NB4 (cell line): ENCODE measurements at regions not wholly inside any gene's neighbourhood (a gene's known extent, or its start where the extent isn't known, plus 50 kb on each side); places are given as distances from the start of the nearest gene placed in this dataset.

Experiments used
- DNase-seq: peaks from one replicate; pipeline ENCODE4 v3.0.0; 2010; ENCODE audit warnings: low read depth
- H3K4me3 ChIP-seq: one replicate; pipeline ENCODE4 v1.5.1; 2011; ENCODE audit warnings: mild to moderate bottlenecking, low read depth, low read length, moderate library complexity
- MAX ChIP-seq: IDR thresholded peaks from 2 replicates; pipeline ENCODE4 v1.6.1; 2011; ENCODE audit warnings: low read depth, low read length
- MYC ChIP-seq: IDR thresholded peaks from 2 replicates; pipeline ENCODE4 v1.6.1; 2011; ENCODE audit warnings: low read depth, low read length
- POLR2A ChIP-seq: IDR thresholded peaks from 2 replicates; pipeline ENCODE4 v1.6.1; 2011; ENCODE audit warnings: mild to moderate bottlenecking; ENCODE audit not compliant: insufficient read length; ENCODE audit errors: extremely low read depth
- TF ChIP-seq, protein P1 (sequence below): IDR thresholded peaks from one replicate; pipeline ENCODE4 v1.5.1; 2012; ENCODE audit warnings: low read depth, low read length

DNA sequence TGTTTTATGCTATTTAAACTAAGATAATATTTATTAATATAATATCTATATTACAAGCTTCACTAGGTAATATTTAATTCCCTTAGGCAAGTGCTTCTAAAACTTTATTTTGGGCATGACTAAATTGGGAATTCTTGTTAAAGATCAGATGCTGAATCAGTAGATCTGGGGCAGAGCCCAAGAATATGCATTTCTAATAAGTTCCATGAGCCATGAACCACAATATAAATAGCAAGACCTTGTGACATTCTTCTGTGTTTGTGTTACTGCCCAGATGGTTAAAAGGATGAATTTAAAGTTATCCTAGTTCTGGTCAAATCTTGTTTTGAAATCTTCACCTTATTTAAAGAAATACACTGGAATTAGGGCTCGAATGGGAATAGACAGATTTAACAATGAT is 258.4 kb upstream of the CACNA2D1 start:
- DNase-seq = no peak
- H3K4me3 ChIP-seq = no peak overlapping the region
- TF ChIP-seq POLR2A = no peak
- TF ChIP-seq, protein P1, sequence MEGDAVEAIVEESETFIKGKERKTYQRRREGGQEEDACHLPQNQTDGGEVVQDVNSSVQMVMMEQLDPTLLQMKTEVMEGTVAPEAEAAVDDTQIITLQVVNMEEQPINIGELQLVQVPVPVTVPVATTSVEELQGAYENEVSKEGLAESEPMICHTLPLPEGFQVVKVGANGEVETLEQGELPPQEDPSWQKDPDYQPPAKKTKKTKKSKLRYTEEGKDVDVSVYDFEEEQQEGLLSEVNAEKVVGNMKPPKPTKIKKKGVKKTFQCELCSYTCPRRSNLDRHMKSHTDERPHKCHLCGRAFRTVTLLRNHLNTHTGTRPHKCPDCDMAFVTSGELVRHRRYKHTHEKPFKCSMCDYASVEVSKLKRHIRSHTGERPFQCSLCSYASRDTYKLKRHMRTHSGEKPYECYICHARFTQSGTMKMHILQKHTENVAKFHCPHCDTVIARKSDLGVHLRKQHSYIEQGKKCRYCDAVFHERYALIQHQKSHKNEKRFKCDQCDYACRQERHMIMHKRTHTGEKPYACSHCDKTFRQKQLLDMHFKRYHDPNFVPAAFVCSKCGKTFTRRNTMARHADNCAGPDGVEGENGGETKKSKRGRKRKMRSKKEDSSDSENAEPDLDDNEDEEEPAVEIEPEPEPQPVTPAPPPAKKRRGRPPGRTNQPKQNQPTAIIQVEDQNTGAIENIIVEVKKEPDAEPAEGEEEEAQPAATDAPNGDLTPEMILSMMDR = no peak
- no peak for TF ChIP-seq MYC
- no peak for TF ChIP-seq MAX

- no peak for DNase-seq
- no peak for TF ChIP-seq MAX
- TF ChIP-seq, protein P1 = no peak
- TF ChIP-seq MYC = no peak
- TF ChIP-seq POLR2A = no peak
Measured at GRCh38 chr7:82700741-82701140, 257.2 kb upstream of the CACNA2D1 start.

DNA sequence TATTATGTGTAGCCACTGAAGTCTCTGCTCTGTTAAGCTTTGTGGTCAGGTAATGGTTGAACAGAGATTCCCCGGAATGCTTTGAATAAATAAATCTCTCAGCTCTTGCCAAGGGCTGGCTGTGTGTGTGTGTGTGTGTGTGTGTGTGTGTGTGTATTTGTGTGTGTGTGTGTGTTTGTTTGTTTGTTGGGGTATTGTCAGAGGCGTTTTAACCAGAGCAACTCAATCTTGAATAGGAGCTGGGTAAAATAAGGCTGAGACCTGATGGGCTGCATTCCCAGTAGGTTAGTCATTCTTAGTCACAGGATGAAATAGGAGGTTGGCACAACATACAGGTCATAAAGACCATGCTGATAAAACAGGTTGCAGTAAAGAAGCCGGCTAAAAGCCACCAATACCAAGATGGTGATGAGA is 256.2 kb upstream of the CACNA2D1 start:
- H3K4me3 ChIP-seq = no peak overlapping the region
- no peak for DNase-seq
- TF ChIP-seq MYC = no peak
- TF ChIP-seq POLR2A = no peak
- TF ChIP-seq, protein P1 = no peak
- no peak for TF ChIP-seq MAX

More at GRCh38 chr7:82700741-82701140, 257.2 kb upstream of the CACNA2D1 start:
- H3K4me3 ChIP-seq = no peak overlapping the region

DNA sequence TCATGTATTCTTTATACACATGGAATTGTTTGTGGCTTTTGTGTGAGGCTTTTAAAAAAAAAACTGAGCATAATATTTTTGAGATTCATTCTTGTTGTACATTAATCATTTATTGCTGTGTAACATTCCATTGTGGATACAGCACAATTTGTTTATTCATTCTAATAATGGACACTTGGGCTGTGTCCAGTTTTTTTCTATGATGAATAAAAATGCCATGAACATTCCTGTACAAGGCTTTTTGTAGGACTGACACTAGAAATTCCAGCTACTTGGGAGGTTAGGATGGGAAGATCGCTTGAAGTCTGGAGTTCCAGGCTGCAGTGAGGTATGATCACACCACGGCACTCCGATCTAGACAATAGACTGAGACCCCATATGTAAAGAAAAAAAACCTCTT is 254.3 kb upstream of the CACNA2D1 start:
- TF ChIP-seq MYC (no peak), POLR2A (no peak), MAX (no peak)
- TF ChIP-seq, protein P1 = no peak
- DNase-seq = no peak
- H3K4me3 ChIP-seq = no peak overlapping the region

DNA sequence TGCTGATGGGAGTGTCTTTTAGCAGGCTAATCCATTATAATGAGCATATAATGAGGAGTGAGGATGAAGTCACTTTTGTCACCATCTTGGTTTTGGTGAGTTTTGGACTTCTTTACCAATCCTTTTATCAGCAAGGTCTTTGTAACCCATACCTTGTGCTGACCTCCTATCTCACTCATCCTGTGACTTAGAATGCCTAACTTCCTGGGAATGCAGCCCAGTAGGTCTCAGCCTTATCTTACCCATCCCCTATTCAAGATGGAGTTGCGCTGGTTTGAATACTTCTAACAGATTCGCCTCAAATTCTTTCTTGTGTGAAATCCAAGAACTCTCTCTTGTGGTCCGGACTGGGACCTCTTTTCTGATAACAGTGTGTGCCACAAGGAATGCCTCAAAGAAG is 253.1 kb upstream of the CACNA2D1 start:
- TF ChIP-seq POLR2A (no peak), MYC (no peak)
- no peak for DNase-seq
- H3K4me3 ChIP-seq = no peak overlapping the region

DNA sequence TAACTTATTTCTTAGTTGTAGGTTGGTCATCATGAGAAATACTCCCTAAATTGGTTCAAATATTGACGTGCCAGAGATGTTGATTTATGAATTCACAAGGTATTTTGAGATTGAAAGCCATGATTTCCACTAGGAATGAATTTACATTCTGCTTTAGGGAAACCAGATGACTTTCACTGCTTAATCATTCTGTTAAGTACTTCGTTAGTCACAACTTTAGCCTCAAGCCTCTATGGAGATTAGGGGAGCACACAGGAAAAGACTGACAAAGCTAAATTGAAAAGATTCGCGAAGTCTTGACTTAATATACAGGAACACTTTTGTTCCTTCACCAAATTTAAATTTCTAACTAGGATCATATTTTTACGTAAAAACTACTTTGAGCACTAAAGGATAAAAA is 250.4 kb upstream of the CACNA2D1 start:
- DNase-seq = no peak
- TF ChIP-seq MAX = no peak
- TF ChIP-seq, protein P1 = no peak
- TF ChIP-seq MYC = no peak
- no peak for TF ChIP-seq POLR2A
- no peak overlapping the region for H3K4me3 ChIP-seq
